CD1c-positive myeloid dendritic cell (primary cell): ENCODE measurements at regions not wholly inside any gene's neighbourhood (a gene's known extent, or its start where the extent isn't known, plus 50 kb on each side); places are given as distances from the start of the nearest gene placed in this dataset.

ENCODE experiments used
- DNase-seq: peaks from one replicate; pipeline ENCODE4 v3.0.0-alpha.2; 2016; ENCODE audit errors: extremely low spot score

DNA sequence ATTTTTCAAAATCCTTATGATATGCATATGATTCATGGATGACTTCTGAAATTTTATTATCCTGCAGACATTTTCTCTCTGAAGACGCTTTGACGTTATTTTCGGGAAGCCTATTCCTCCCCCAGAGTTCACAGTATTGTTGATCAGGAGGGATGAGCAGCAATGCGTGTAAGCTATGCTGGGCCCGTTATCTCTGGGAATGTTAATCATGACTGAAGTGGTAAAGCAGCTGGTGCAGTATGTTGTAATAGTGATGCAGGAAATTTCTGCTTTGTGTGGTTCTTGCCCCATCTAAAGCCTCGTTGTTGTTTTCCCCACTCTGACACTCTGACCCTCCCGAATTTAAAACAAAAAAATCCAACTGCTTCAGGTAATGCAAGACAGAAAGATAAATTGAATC, 1797.8 kb upstream of the WWC1 start:
- DNase-seq: no peak

DNA sequence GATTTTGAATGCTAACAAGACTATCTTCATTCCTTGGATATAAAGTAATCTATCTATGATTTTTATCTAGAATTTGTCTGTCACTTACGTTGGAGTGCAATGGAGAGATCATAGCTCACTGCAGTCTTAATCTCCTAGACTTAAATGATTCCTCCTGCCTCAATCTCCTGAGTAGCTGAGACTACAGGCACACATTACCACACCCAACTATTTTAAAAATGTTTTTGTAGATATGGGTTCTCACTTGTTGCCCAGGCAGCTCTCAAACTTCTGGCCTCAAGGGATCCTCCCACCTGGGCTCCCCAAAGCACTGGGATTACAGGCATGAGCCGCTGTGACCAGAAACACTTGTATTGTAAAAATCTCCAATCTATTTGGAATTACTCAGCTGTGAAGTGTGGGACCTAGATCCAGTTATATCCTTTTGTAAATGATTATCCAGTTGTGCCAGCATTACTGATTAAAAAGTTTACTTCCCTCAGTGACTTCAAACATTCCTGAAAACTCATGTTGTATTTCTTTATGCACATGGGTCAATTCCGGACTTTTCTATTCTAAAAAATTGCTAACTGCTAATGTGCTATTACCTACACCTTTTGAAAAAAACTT, 1793.8 kb upstream of the WWC1 start:
- no peak for DNase-seq

GRCh38 chr5:166499447-166500240, 1791.8 kb upstream of the WWC1 start:
- DNase-seq: no peak

DNA sequence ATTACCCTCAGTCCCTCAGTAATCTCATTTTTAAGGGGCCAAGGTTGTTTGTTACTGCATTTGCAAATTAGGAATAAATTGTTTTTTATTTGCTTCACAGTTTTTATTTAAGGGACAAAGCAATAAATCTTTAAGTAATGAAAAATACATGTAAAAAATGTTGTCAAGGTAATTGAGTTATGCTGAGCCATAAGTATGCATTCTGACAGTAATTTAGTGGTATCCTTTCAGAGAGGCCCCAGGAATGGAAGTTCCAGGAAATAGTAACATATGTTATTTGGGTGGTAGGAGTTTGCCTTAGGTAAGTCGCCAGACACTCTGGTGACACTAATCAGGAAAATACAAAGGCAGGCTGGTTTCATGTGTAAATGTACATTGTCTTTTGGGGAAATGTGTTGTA, 1787.9 kb upstream of the WWC1 start:
- DNase-seq: no peak

GRCh38 chr5:166505067-166505466, 1786.4 kb upstream of the WWC1 start:
- DNase-seq: no peak

DNA sequence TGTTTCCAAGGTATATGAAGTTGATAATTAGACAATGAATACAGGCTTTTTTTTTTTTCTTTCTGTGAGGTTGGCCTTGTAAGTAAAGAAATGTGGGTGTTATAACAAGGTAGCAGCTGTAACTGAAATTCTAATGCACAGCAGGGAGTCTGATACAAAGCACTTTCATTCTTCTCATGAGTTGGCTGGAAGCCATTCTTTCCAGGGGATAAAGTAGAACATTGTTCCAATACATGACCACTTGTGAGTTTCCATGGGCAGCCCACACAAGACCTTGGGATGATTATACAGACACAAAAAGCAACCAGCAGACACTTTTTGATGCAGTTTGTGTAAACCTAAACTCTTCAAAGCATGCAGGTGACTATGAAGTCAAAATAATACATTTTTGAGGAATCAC, 1785.9 kb upstream of the WWC1 start:
- DNase-seq: no peak

DNA sequence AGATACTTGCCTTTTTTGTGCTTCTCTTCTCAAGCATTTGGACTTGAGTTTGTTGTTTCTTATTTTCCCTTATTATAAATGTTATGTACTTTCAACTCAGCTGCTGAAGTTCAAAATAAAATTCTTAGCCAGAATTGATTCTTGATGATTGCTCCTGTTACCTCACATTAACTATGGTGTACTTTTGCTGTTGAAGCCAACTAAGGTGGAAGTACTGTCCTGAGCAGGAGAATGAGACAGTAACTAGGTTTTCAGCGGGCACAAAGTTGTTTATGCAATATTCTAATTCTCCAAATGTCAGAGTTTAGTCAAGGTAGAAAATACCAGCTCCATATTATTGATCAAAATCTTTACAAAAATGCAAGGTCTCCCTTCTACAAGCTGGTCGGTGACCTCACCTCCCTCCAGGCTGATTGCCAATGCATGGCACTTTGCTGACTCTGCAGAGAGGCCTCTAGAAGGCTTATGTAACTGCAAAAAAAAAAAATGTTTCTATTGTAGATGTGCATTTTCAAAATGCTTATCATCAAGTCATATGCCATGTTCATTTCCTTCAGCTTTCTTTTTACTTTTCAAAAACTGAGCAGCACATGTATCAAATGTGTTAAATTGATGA, 1783.5 kb upstream of the WWC1 start:
- DNase-seq: no peak

- no peak for DNase-seq
These were observed 1782.4 kb upstream of the WWC1 start for GRCh38 chr5:166509085-166509484.

DNA sequence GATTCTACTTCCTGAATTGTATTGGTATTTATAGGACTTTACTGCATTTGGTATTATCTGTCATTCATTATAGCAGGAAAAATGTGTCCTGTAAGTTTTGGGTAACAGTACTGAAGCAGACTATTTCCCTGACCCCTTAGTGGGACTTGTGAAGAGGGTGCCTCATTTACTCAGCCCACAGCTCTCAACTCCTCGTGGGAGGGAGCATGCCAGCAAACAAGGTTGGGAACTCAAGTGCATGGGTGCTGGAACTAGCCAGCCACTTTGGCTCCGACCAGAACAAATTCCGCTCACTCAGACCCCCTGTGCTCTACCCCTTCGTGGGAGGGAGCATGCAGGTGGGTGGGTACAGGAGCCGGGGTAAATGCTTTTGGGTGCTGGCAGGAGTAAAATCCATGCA, 1773.5 kb upstream of the WWC1 start:
- no peak for DNase-seq

DNA sequence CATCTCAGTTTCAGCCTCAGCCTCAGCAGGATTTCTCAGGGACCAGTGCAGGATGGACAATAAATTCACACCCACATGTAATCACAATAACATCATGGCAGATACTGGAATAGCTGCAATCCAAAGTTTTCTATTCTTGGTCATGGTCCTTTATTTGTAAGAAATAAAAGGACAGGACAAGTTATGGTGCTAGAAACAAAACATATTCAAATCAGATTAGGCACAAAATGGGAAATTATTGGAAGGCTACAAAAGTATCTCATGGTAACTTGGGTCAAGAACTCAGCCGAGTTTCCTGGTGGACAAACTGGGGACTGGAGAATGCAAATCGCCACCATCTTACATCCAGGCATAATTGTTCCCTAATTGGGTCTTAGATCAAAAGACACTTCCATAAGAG, 1768.2 kb upstream of the WWC1 start:
- DNase-seq: no peak

GRCh38 chr5:166529200-166529599, 1762.2 kb upstream of the WWC1 start:
- no peak for DNase-seq

DNA sequence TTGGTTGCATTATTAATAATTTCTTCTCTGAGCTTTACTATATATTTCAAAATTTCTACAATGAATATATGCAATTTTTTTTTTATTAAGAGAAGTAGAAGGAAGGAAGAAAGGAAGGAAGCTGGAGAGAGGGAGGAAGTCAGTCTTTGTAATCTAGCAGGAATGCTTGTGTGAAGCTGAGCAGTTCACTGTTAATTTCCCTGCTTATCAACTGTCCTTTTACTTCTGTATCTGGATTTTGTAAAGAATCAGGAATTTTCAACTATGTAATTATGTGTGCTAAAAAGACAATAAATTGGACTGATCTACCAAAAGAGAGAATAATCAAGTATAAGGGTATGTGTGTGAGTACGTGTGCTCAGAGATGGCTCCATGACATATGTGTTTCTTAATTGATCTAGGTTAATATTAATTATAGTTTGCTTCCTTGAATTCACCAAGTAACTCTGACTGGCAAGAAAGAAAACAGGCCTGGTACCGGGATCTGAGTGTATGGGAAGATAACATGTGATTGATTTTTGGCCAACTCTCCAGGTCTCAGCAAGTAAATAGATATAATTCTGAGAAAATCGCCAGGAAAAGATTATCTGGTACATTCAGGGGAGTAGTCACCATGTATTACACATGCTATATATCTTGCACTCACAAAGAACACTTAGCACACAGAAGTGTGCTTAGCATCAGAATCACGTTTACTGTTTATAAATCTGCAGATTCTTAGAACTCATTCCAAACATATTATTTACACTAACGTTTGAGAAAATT, 1758.8 kb upstream of the WWC1 start:
- no peak for DNase-seq

DNA sequence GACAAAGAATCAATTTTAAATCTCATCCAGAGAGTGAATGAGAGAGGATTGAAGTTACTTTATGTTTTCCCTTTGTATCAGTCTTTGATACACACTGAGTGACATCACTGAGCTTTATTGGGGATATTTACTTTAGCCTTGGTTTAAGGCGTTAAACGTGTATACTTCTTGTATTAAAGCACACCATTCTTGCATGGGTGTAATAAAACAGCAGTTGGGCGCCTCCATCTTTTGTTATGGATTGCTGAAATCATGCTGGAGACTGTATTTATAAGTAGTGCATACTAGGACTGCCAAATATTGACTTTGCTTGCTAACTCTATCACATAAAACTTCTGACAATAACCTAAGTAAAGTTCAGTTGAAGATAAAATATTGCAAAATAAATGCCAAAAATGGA, 1755.8 kb upstream of the WWC1 start:
- DNase-seq: no peak

DNA sequence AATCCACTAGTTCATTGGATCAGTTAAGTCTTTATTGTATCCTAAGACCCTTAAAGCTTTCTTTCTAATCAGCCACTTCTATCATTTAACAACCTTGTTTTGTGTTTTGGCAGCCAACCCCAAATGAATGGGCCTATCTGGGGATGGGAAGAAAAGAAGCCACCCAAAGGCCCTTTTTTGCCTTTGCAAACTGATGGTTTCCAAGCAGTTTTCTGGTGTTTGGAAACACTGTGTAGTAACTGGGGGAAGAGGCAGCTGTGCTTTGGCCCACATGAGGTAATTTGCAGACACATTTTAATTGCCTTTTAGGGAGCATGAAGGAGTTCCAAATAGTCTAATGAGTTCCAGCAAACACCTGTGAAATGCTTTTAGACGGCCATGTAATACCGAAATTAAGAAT, 1751.3 kb upstream of the WWC1 start:
- DNase-seq: no peak

- no peak for DNase-seq
These were observed 1740.1 kb upstream of the WWC1 start for GRCh38 chr5:166551384-166551783.

DNA sequence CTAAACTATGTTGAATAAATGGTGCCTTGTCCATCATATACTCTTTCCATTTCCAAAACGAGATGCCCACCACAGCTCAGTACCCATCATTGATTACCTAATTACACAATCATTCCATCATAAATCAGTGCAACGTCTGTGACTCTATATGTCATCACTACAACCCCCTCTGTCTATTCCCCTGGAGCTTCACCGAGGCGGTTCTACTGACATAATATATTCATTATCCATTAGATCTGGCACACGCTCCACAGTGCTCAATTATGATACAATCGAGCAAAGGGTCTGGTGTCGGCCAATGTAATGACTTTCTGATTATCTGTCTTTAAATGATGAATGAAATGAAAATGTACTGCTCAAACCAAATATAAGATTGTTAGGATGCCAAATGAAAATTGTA, 1737.7 kb upstream of the WWC1 start:
- DNase-seq: no peak

DNA sequence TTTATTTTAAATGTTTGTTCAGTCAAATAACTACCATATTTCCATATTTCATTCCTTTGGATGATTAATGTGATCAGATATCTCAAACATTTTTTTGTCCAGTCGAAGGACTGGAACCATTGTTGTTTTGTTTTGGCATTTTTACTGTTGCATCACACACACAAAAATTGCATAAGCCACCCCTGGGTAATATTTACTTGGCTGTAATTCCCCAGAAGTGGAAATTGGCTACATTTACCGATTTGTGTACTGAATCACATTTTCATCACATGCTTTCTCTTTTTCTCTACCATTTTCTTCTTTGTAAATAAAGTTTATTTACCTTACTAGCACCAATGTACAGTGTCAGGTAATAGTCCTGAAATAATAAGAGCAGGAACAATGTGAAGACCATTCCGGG, 1729.7 kb upstream of the WWC1 start:
- no peak for DNase-seq

- DNase-seq: no peak
These were observed 1729.2 kb upstream of the WWC1 start for GRCh38 chr5:166562246-166562645.

DNA sequence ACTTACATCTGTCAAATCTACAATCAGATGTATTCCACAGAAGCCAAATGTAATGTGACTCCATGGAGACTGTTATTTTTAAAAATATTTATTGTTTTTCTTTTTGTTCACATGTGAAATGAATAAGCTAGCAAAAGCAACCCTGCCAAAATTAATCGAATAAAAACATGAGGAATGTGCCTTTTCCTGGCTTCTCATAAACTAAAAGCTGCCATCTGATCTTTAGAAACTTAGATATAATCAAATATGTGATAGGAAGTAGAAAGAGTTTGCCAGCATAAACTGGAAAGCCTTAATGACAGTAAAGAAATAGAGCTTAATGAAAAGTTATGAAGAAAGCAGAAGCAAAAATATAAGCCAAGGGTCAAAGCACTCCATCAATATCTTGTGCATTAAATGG, 1724.7 kb upstream of the WWC1 start:
- DNase-seq: no peak

DNA sequence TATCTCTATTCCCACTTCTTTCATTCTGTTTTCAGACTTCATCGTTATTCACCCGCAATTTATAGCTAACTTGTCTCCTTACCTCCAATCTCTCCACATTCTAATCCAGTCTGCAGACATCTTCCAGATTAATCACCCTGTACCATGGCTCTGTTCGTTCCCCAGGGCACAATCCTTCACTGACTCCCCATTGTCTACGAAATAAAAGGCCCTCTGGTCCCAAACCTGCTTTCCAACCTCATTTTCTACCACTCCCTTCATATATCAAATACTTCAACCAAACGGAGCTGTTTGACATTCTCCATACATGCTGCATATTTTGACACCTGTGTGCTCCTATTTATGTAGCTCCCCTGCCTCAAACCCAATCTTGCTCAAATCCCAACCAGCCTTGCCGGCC, 1720.6 kb upstream of the WWC1 start:
- DNase-seq: no peak

DNA sequence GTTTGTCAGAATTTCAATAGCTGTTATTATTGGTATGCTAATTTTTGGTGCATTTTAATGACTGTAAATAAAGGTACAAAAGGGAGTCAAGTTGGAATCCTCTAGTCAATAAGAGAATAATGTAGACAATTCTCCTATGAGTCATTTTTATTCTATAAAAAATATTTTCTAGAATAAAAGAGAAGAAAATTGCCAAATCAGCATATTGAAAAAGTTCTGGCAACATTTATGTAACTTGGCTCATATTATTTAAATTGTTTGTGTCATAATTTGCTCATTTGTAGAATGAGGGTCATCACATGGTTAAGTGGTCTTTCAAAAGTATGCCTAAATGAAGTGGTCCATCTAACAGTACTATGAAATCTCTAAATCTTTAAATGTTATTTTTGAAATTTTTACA, 1719.8 kb upstream of the WWC1 start:
- DNase-seq: no peak

DNA sequence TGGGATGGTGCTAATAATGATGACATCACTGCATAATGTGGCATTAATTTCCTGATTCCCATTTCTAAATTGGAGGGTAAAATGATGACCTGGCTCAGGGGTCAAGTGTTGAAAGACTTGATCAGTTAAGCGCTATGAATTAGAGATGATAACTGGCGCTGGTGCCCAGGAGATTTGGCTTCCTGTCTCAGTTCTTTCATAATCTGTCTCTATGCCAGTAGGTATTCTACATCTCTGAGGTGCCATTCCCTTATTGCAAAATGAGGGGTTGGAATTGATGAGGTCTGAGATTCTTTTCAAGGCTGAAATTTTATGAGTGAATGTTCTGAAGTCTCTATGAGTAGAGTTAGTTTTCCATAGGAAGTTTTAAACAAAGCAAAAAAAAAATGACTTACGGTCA, 1715.1 kb upstream of the WWC1 start:
- DNase-seq: no peak

DNA sequence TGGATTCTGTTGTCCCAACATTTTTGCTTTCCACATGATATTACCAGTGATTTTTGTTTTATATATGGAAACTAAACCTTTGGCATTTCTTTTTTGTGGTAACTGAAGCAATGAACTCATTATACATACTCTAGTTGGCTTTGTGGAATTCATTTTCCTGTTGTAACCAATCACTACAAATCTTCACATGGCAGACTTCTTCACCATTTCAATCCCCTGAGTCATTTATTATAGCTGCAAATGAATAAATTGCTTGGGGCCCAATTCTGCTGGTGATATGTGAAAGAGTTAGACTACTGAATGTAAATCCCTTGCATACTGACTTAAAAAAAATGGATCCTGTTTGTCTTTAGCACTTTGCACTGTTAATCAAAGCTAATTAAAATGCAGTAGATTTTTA, 1709.6 kb upstream of the WWC1 start:
- DNase-seq: no peak
